Tibial artery (tissue), 4 donors: ENCODE measurements at regions not wholly inside any gene's neighbourhood (a gene's known extent, or its start where the extent isn't known, plus 50 kb on each side); places are given as distances from the start of the nearest gene placed in this dataset.
"Not testable (repeated sequence)": the region's sequence is repeated elsewhere in the genome, so short reads cannot be mapped to it uniquely, and the experiment has no call there.

Experiments used
- DNase-seq, 2 donors: peaks; one replicate each; pipeline ENCODE4 v3.0.0-alpha.2; 2019
- H3K27ac ChIP-seq, 2 donors: fragments of 200-600 bp; sonication (generic) in 1 of 2; 1 replicate in 1 of 2; 2 replicates in 1 of 2; pipeline ENCODE4 v1.5.1; 2018 to 2019; ENCODE audit warnings: mild to moderate bottlenecking in 1 of 2
- H3K27me3 ChIP-seq, 2 donors: fragments of 200-600 bp; sonication (generic) in 1 of 2; one replicate each; pipeline versions ENCODE4 v1.5.1 to v1.6.0; 2016 to 2019
- H3K36me3 ChIP-seq, 3 donors: fragments of 200-600 bp; sonication (generic) in 2 of 3; one replicate each; pipeline ENCODE4 v1.5.1; 2016 to 2019; ENCODE audit warnings: mild to moderate bottlenecking in 2 of 3
- H3K4me1 ChIP-seq, 4 donors: fragments of 200-600 bp; sonication (generic) in 2 of 4; 1 replicate in 3 of 4; 2 replicates in 1 of 4; pipeline ENCODE4 v1.5.1; 2016 to 2019
- H3K4me3 ChIP-seq, 2 donors: fragments of 200-600 bp; sonication (generic) in 1 of 2; 1 replicate in 1 of 2; 2 replicates in 1 of 2; pipeline ENCODE4 v1.5.1; 2018 to 2019; ENCODE audit warnings: mild to moderate bottlenecking in 2 of 2
- H3K9me3 ChIP-seq, 3 donors: fragments of 200-600 bp; sonication (generic) in 1 of 3; one replicate each; pipeline ENCODE4 v1.5.1; 2016 to 2019
- intact Hi-C: fragments of 100-400 bp; cut with DNase I; formaldehyde crosslinking; loops from one replicate; pipeline ENCODE4 v1.15.0; 2023; ENCODE audit warnings: low total_unique reads
- TF ChIP-seq, protein P1 (sequence below), 2 experiments: fragments of 200-600 bp in 1 of 2; fragments of 450-650 bp in 1 of 2; IDR thresholded peaks; one replicate each; pipeline ENCODE4 v1.5.1; 2017 to 2019; ENCODE audit warnings: antibody characterized with exemption in 2 of 2, mild to moderate bottlenecking in 1 of 2, moderate library complexity in 1 of 2

DNA sequence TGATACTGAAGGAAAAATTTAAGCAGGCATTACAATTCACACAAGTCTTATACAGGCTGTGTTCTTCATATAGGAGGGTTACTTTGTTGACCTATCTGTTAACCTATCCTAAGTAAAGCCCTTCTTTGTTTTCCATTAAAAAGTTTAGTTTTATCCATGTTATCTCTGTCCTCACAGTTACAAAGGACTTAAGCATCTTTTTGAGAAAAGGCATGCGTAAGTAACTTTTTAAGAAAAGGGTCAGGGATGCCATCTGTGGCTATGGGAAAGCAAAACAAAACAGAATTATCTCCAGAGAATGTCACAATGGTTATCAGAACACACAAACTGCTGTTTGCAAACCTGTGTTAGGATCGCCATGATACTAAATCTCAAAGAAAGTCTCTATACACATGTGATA, 295.8 kb upstream of the MTPN start:
- H3K4me3 ChIP-seq = no peak overlapping the region
- no peaks in the 10 kb centered on the region for H3K27me3 ChIP-seq
- TF ChIP-seq, protein P1, sequence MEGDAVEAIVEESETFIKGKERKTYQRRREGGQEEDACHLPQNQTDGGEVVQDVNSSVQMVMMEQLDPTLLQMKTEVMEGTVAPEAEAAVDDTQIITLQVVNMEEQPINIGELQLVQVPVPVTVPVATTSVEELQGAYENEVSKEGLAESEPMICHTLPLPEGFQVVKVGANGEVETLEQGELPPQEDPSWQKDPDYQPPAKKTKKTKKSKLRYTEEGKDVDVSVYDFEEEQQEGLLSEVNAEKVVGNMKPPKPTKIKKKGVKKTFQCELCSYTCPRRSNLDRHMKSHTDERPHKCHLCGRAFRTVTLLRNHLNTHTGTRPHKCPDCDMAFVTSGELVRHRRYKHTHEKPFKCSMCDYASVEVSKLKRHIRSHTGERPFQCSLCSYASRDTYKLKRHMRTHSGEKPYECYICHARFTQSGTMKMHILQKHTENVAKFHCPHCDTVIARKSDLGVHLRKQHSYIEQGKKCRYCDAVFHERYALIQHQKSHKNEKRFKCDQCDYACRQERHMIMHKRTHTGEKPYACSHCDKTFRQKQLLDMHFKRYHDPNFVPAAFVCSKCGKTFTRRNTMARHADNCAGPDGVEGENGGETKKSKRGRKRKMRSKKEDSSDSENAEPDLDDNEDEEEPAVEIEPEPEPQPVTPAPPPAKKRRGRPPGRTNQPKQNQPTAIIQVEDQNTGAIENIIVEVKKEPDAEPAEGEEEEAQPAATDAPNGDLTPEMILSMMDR (IDR thresholded peaks at IDR 0.05) = no peak
- H3K4me1 ChIP-seq = no peaks in the 10 kb centered on the region
- no peaks in the 10 kb centered on the region for H3K9me3 ChIP-seq
- no peak for DNase-seq
- intact Hi-C loops = no loop called here
- H3K36me3 ChIP-seq = no peaks in the 10 kb centered on the region
- no peak overlapping the region for H3K27ac ChIP-seq

DNA sequence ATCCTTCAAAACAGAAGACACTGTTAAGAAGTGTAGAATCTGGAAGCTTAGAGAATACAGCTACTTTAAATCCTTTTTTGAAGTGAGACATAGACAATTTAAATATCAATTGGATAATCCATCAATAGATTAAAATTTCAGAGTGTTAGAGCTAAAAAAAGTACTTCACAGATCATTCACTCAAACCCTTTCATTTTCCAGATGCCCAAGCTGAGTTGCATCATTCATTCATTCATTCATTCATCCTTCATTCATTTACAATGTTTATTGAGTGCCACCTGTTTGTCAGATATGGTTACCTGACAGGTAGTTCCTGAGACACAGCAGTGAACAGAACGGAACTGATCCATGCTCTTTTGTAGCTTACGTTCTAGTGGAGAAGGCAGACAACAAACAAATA, 290.7 kb upstream of the MTPN start:
- Histone ChIP-seq H3K9me3 (peaks cover 0 to 11% (median 6%) of the 10 kb centered on the region in 3 donors), H3K4me1 (no peaks in the 10 kb centered on the region), H3K27ac (no peak overlapping the region), H3K27me3 (no peaks in the 10 kb centered on the region), H3K36me3 (no peaks in the 10 kb centered on the region), H3K4me3 (no peak overlapping the region)
- no peak for DNase-seq
- intact Hi-C loops = no loop called here
- TF ChIP-seq, protein P1 (IDR thresholded peaks at IDR 0.05) = no peak

DNA sequence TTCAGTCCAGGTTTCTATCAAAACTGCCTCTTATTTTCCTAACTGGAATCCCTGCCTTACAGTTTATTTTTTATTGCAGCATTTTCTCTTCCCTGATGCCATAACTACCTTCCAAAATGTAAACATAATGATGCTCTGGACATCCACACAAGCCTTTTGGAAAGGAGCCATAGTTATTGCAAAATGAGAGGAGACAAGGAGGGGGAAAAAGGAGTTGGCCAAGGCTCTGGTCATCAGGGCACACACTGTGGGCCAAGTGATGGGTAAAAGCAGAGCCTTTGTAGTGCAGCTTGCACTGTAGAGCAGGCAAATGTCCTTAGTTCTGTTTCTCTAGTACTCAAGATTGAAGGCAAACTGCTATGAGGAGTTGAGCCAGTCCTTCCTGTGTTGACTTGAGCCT, 289.3 kb upstream of the MTPN start:
- TF ChIP-seq, protein P1 (IDR thresholded peaks at IDR 0.05) = no peak
- Histone ChIP-seq H3K9me3 (peaks cover 0 to 11% (median 6%) of the 10 kb centered on the region in 3 donors), H3K27me3 (no peaks in the 10 kb centered on the region), H3K36me3 (no peaks in the 10 kb centered on the region), H3K27ac (no peak overlapping the region), H3K4me1 (no peaks in the 10 kb centered on the region), H3K4me3 (no peak overlapping the region)
- intact Hi-C loops = no loop called here
- DNase-seq = no peak

DNA sequence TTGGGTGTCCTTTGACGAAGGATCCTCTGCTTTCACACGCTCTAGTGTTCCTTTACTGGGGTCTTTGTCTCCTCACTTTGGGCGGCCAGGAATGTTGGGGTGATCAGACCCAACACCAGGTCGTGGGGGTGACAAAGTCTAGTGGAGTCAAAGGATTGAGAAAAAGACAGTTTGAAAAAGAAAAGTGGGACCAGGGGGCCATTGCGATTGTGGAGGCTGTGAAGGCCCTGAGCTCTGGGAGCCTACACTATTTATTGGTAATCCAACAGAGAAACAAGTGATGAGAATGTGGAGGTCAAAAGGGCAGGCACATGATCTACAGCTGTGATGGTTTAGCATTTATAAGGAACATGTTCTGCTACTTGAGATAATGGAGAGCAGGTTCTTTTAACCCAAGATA, 287.1 kb upstream of the MTPN start:
- H3K27me3 ChIP-seq, H3K4me3 ChIP-seq, H3K27ac ChIP-seq, intact Hi-C loops, H3K36me3 ChIP-seq, DNase-seq, H3K4me1 ChIP-seq: not testable (repeated sequence)
- H3K9me3 ChIP-seq = peaks cover 0 to 11% (median 6%) of the 10 kb centered on the region in 3 donors

DNA sequence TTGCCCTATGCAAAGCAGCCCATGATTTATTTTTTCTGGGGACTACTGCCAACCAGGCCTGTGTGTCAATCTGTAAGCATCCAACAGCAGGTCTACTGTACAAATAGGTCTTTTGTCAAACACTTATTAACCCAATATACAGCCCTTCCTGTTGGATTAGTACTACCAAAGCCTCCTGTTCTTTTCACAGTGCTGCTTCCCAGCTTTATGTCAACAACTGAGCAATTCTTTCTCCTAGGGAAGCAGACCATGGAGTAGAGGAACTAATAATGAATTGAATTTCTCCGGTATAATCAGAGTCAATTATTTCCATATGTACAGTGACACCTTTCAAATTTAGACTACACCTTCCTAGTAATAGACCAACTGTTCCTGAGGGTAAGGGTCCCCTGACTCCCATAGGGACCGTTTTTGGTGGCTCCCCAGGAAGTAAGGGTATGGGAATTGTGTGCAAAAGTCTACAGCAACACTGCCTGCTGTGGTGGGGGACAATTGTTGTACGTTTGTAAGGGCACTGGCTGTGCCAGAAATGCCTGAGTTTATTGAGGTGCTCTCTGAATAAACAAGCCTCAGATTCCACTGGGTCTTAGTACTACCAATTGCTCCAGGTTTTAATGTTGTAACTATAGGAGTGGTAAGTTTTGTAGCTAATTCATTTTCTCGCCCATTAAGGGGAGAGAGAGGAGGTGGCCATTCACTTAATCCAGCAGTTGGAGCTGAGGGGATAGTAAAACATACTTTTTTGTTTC, 286.1 kb upstream of the MTPN start:
- H3K27ac ChIP-seq, intact Hi-C loops, H3K4me3 ChIP-seq, H3K36me3 ChIP-seq, H3K4me1 ChIP-seq, DNase-seq, H3K27me3 ChIP-seq: not testable (repeated sequence)
- peaks cover 0 to 11% (median 6%) of the 10 kb centered on the region in 3 donors for H3K9me3 ChIP-seq

DNA sequence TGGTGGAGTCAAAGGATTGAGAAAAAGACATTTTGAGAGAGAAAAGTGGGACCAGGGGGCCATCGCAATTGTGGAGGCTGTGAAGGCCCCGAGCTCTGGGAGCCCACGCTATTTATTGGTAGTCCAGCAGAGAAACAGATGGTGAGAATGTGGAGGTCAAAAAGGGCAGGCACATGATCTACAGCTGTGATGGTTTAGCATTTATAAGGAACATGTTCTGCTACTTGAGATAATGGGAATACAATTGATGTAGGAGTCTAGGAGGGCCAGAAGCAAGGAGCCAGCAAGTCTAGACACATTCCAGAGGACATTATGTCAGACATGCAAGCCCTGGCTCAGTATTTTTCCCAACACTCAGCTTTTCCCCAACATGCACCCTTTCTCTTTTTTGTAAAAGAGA, 283.4 kb upstream of the MTPN start:
- peaks cover 0 to 11% (median 6%) of the 10 kb centered on the region in 3 donors for H3K9me3 ChIP-seq
- DNase-seq, H3K27ac ChIP-seq, H3K27me3 ChIP-seq, H3K4me3 ChIP-seq, H3K4me1 ChIP-seq, H3K36me3 ChIP-seq, intact Hi-C loops: not testable (repeated sequence)

DNA sequence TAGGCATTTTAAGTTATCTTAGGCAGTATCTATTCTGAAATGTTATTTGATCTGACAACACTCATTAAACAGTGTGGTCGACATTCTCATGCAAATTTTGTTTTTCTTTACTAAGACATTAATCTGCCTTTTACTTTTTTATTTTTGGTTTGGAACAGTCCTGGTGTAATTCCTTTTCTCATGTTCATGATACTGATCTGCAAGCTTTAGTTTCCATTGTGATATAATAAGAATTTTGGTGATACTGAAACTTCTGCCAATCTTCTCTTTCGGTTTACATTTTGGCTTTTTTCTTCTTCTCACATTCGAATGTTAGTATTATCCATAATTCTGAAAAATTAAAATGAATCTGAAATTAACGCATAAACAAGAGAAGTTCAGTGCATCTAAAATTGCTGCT, 281.9 kb upstream of the MTPN start:
- no peaks in the 10 kb centered on the region for H3K4me1 ChIP-seq
- intact Hi-C loops = no loop called here

More for the DNA sequence above, 281.9 kb upstream of the MTPN start:
- Histone ChIP-seq H3K4me3 (no peak overlapping the region), H3K36me3 (no peaks in the 10 kb centered on the region), H3K9me3 (peaks cover 0 to 1% (median 0%) of the 10 kb centered on the region in 3 donors), H3K27ac (no peak overlapping the region), H3K27me3 (no peaks in the 10 kb centered on the region)
- DNase-seq = no peak
- TF ChIP-seq, protein P1 (IDR thresholded peaks at IDR 0.05) = no peak
